ENCODE measurements at regions not wholly inside any gene's neighbourhood (a gene's known extent, or its start where the extent isn't known, plus 50 kb on each side); places are given as distances from the start of the nearest gene placed in this dataset.

GRCh38 chr6:143607974-143608373 lies 69.8 kb upstream of the PHACTR2 start:
- Mint-ChIP-seq H3K27me3 (no peaks in the 10 kb centered on the region), H3K4me1 (peaks cover 0 to 7% (median 5%) of the 10 kb centered on the region in 7 donors), H3K4me3 (no peak overlapping the region), H3K27ac (no peak overlapping the region), H3K36me3 (peaks cover 0 to 5% (median 3%) of the 10 kb centered on the region in 5 donors), H3K9me3 (peaks cover 0 to 5% (median 0%) of the 10 kb centered on the region in 11 donors)
- POLR2A ChIA-PET: no interaction called here
- Histone ChIP-seq H3K4me3 (ENCODE audit: low read length) (no peak overlapping the region), H3K36me3 (ENCODE audit: control insufficient read depth in 2 of 3, insufficient read depth in 3 of 3, low read length in 3 of 3) (no peaks in the 10 kb centered on the region), H3K27ac (ENCODE audit: low read depth, low read length) (no peak overlapping the region), H3K9me3 (ENCODE audit: control insufficient read depth in 2 of 3, low read length in 3 of 3) (no peaks in the 10 kb centered on the region), H3K27me3 (ENCODE audit: control insufficient read depth in 2 of 2, insufficient read depth in 2 of 2, low read length in 2 of 2) (no peaks in the 10 kb centered on the region), H3K4me1 (ENCODE audit: control insufficient read depth in 2 of 2, insufficient read depth in 2 of 2, low read length in 2 of 2) (no peaks in the 10 kb centered on the region)
- CTCF ChIA-PET: no interaction called here
- no peak for ATAC-seq
- no peak for DNase-seq
- intact Hi-C loops (cut with micrococcal nuclease): no loop called here

- no peaks in the 10 kb centered on the region for H3K27me3 Mint-ChIP-seq
- H3K36me3 Mint-ChIP-seq: peaks cover 0 to 5% (median 3%) of the 10 kb centered on the region in 5 donors
- CTCF ChIA-PET: no interaction called here
- H3K4me1 Mint-ChIP-seq: peaks cover 0 to 7% (median 5%) of the 10 kb centered on the region in 7 donors
- H3K4me3 Mint-ChIP-seq: no peak overlapping the region
- no peaks in the 10 kb centered on the region for H3K36me3 ChIP-seq (ENCODE audit: control insufficient read depth in 2 of 3, insufficient read depth in 3 of 3, low read length in 3 of 3)
- no peak overlapping the region for H3K4me3 ChIP-seq (ENCODE audit: low read length)
- H3K4me1 ChIP-seq (ENCODE audit: control insufficient read depth in 2 of 2, insufficient read depth in 2 of 2, low read length in 2 of 2): no peaks in the 10 kb centered on the region
- intact Hi-C loops (cut with micrococcal nuclease): no loop called here
- H3K9me3 Mint-ChIP-seq: peaks cover 0 to 5% (median 0%) of the 10 kb centered on the region in 11 donors
- H3K27ac ChIP-seq (ENCODE audit: low read depth, low read length): no peak overlapping the region
- ATAC-seq (no peak), DNase-seq (no peak)
- no peaks in the 10 kb centered on the region for H3K9me3 ChIP-seq (ENCODE audit: control insufficient read depth in 2 of 3, low read length in 3 of 3)
- no peaks in the 10 kb centered on the region for H3K27me3 ChIP-seq (ENCODE audit: control insufficient read depth in 2 of 2, insufficient read depth in 2 of 2, low read length in 2 of 2)
- POLR2A ChIA-PET: no interaction called here
- H3K27ac Mint-ChIP-seq: no peak overlapping the region
Measured at GRCh38 chr6:143607168-143607567, 70.6 kb upstream of the PHACTR2 start.

DNA sequence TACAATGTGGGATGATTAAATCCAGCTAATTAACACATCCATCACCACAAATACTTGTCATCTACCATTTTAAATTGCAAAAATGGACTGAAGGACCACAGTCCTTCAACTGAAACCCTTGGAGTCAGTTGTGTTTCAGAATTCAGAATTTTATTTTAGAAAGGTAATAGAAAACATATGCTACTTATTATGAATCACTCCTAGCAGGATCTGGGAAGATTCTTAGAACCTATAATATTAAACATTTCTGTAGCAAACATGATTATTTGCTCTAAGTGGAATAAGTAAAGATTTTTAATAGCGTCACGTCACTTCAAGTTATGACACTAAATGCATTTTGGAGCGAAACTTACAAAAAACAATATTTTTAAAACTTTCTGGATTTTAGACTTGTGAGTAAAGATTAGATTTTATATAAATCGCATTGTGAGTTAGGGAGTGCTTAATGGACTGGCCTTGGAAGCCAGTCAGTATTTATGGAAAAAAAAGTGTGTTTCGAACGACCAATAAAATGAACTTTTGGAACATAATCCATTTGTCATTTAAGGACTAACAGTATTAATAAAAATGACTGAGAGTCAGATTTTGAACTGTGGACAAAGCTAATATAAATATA lies 71.8 kb upstream of the PHACTR2 start:
- Histone ChIP-seq H3K9me3 (ENCODE audit: control insufficient read depth in 2 of 3, low read length in 3 of 3) (no peaks in the 10 kb centered on the region), H3K4me1 (ENCODE audit: control insufficient read depth in 2 of 2, insufficient read depth in 2 of 2, low read length in 2 of 2) (no peaks in the 10 kb centered on the region), H3K27me3 (ENCODE audit: control insufficient read depth in 2 of 2, insufficient read depth in 2 of 2, low read length in 2 of 2) (no peaks in the 10 kb centered on the region), H3K27ac (ENCODE audit: low read depth, low read length) (no peak overlapping the region), H3K4me3 (ENCODE audit: low read length) (no peak overlapping the region), H3K36me3 (ENCODE audit: control insufficient read depth in 2 of 3, insufficient read depth in 3 of 3, low read length in 3 of 3) (no peaks in the 10 kb centered on the region)
- ChIA-PET CTCF (no interaction called here), POLR2A (no interaction called here)
- Mint-ChIP-seq H3K9me3 (no peaks in the 10 kb centered on the region), H3K27me3 (no peaks in the 10 kb centered on the region), H3K4me3 (no peak overlapping the region), H3K4me1 (peaks cover 0 to 3% (median 0%) of the 10 kb centered on the region in 7 donors), H3K27ac (no peak overlapping the region), H3K36me3 (no peaks in the 10 kb centered on the region)
- ATAC-seq (no peak), DNase-seq (no peak)
- intact Hi-C loops (cut with micrococcal nuclease): no loop called here

DNA sequence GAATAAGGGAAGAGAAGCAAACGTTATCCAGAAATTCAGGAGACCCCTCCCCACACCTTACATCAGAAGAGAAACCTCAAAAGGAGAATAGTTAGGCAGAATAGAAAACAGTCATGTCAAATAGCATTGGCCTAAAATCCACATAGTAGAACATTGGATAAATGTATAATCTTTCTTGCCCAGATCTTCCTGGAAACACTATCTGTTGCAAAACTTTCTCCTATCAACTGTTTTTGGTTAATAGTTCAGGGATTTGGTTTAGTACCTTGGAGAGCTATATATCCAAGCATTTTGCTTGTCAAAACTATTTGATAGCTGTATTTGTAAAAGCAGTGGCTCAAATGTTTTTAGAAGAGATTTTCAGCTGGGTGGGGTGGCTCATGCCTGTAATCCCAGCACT lies 74.3 kb upstream of the PHACTR2 start:
- Histone ChIP-seq H3K4me3 (ENCODE audit: low read length) (no peak overlapping the region), H3K27ac (ENCODE audit: low read depth, low read length) (no peak overlapping the region), H3K9me3 (ENCODE audit: control insufficient read depth in 2 of 3, low read length in 3 of 3) (no peaks in the 10 kb centered on the region), H3K36me3 (ENCODE audit: control insufficient read depth in 2 of 3, insufficient read depth in 3 of 3, low read length in 3 of 3) (no peaks in the 10 kb centered on the region), H3K27me3 (ENCODE audit: control insufficient read depth in 2 of 2, insufficient read depth in 2 of 2, low read length in 2 of 2) (no peaks in the 10 kb centered on the region), H3K4me1 (ENCODE audit: control insufficient read depth in 2 of 2, insufficient read depth in 2 of 2, low read length in 2 of 2) (peaks cover 0 to 5% of the 10 kb centered on the region in 2 donors)
- peaks cover 0 to 7% (median 0%) of the 10 kb centered on the region in 5 donors for H3K36me3 Mint-ChIP-seq
- peaks cover 4 to 8% (median 5%) of the 10 kb centered on the region in 7 donors for H3K4me1 Mint-ChIP-seq
- no peak overlapping the region for H3K27ac Mint-ChIP-seq
- POLR2A ChIA-PET: no interaction called here
- intact Hi-C loops (cut with micrococcal nuclease): no loop called here
- no peaks in the 10 kb centered on the region for H3K27me3 Mint-ChIP-seq
- no peak for ATAC-seq
- H3K4me3 Mint-ChIP-seq: no peak overlapping the region
- CTCF ChIA-PET: no interaction called here
- no peaks in the 10 kb centered on the region for H3K9me3 Mint-ChIP-seq
- no peak for DNase-seq

- H3K4me1 ChIP-seq (ENCODE audit: control insufficient read depth in 2 of 2, insufficient read depth in 2 of 2, low read length in 2 of 2): peaks cover 0 to 6% of the 10 kb centered on the region in 2 donors
- H3K36me3 ChIP-seq (ENCODE audit: control insufficient read depth in 2 of 3, insufficient read depth in 3 of 3, low read length in 3 of 3): no peaks in the 10 kb centered on the region
- no peaks in the 10 kb centered on the region for H3K27me3 ChIP-seq (ENCODE audit: control insufficient read depth in 2 of 2, insufficient read depth in 2 of 2, low read length in 2 of 2)
- H3K27ac ChIP-seq (ENCODE audit: low read depth, low read length): no peak overlapping the region
- H3K4me3 ChIP-seq (ENCODE audit: low read length): no peak overlapping the region
- ATAC-seq (no peak), DNase-seq (no peak)
- CTCF ChIA-PET: interaction anchor here (1.3 kb wide), 1 partner anchor 40 kb away, joined by 3 read pairs; no protein-coding TSS in a partner anchor
- Mint-ChIP-seq H3K9me3 (peaks cover 0 to 8% (median 2%) of the 10 kb centered on the region in 11 donors), H3K27ac (no peak overlapping the region), H3K36me3 (peaks cover 0 to 13% (median 4%) of the 10 kb centered on the region in 5 donors), H3K4me3 (no peak overlapping the region), H3K4me1 (peaks cover 15 to 21% (median 16%) of the 10 kb centered on the region in 7 donors), H3K27me3 (no peaks in the 10 kb centered on the region)
- H3K9me3 ChIP-seq (ENCODE audit: control insufficient read depth in 2 of 3, low read length in 3 of 3): no peaks in the 10 kb centered on the region
- POLR2A ChIA-PET: no interaction called here
- intact Hi-C loops (cut with micrococcal nuclease): no loop called here
Measured at GRCh38 chr6:143601504-143601903, 76.3 kb upstream of the PHACTR2 start.

- H3K36me3 Mint-ChIP-seq: peaks cover 0 to 13% (median 4%) of the 10 kb centered on the region in 5 donors
- ChIA-PET POLR2A (no interaction called here), CTCF (no interaction called here)
- no peak overlapping the region for H3K4me3 Mint-ChIP-seq
- H3K27ac ChIP-seq (ENCODE audit: low read depth, low read length): no peak overlapping the region
- peaks cover 0 to 6% of the 10 kb centered on the region in 2 donors for H3K4me1 ChIP-seq (ENCODE audit: control insufficient read depth in 2 of 2, insufficient read depth in 2 of 2, low read length in 2 of 2)
- H3K9me3 ChIP-seq (ENCODE audit: control insufficient read depth in 2 of 3, low read length in 3 of 3): no peaks in the 10 kb centered on the region
- H3K9me3 Mint-ChIP-seq: peaks cover 0 to 8% (median 2%) of the 10 kb centered on the region in 11 donors
- H3K36me3 ChIP-seq (ENCODE audit: control insufficient read depth in 2 of 3, insufficient read depth in 3 of 3, low read length in 3 of 3): no peaks in the 10 kb centered on the region
- H3K4me3 ChIP-seq (ENCODE audit: low read length): no peak overlapping the region
- H3K27me3 ChIP-seq (ENCODE audit: control insufficient read depth in 2 of 2, insufficient read depth in 2 of 2, low read length in 2 of 2): no peaks in the 10 kb centered on the region
- ATAC-seq (no peak), DNase-seq (no peak)
- H3K27me3 Mint-ChIP-seq: no peaks in the 10 kb centered on the region
- H3K4me1 Mint-ChIP-seq: peaks cover 15 to 21% (median 16%) of the 10 kb centered on the region in 7 donors
- no peak overlapping the region for H3K27ac Mint-ChIP-seq
- intact Hi-C loops (cut with micrococcal nuclease): no loop called here
Measured at GRCh38 chr6:143600821-143601220, 76.9 kb upstream of the PHACTR2 start.

DNA sequence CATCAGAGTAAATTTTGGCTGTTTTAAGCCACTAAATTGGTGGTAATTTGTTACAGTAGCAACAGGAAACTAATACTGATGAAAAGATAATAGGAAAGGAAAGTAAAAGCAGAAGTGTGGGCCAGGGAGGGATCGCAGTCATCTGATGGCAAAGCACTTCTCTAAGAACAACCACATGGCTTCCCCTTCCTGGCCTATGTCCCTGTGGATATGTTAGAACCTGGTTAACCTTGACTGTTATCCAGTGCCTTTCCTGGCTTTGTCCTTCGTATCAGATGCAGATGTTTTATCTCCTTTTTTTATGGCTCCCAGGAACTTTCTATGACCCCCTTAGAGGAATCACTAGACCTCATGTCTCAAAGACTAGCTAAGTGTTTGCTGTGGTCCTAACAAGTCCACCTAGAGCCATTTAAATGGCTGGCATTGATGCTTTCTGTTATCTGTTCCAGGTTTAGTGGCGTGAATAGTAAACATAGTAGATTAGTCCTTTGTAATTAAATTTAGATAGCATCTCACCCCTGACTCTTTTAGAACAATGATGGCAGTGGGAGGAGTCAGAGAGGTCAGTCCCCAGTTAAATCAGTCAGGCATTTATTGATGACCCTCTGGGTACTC lies 79.2 kb upstream of the PHACTR2 start:
- DNase-seq (peak in 1 of 9 donors; percentile 3), ATAC-seq (peak; percentile 72)
- Mint-ChIP-seq H3K27ac (peak overlapping the region in 1 of 9 donors; percentile 70), H3K9me3 (peaks cover 0 to 8% (median 2%) of the 10 kb centered on the region in 11 donors), H3K27me3 (no peaks in the 10 kb centered on the region), H3K36me3 (peaks cover 0 to 13% (median 4%) of the 10 kb centered on the region in 5 donors), H3K4me1 (peaks cover 13 to 24% (median 16%) of the 10 kb centered on the region in 7 donors), H3K4me3 (peak overlapping the region in 4 of 10 donors; percentile 16 to 36 (median 27))
- ChIA-PET CTCF (no interaction called here), POLR2A (no interaction called here)
- intact Hi-C loops (cut with micrococcal nuclease): loop anchor here in 1 of 2 donors (1.0 to 2.0 kb wide), 2 partner anchors 244 to 497 kb away; partner anchors contain the start of genes LTV1 and SF3B5
- Histone ChIP-seq H3K4me3 (ENCODE audit: low read length) (no peak overlapping the region), H3K9me3 (ENCODE audit: control insufficient read depth in 2 of 3, low read length in 3 of 3) (no peaks in the 10 kb centered on the region), H3K27ac (ENCODE audit: low read depth, low read length) (no peak overlapping the region), H3K36me3 (ENCODE audit: control insufficient read depth in 2 of 3, insufficient read depth in 3 of 3, low read length in 3 of 3) (no peaks in the 10 kb centered on the region), H3K27me3 (ENCODE audit: control insufficient read depth in 2 of 2, insufficient read depth in 2 of 2, low read length in 2 of 2) (no peaks in the 10 kb centered on the region), H3K4me1 (ENCODE audit: control insufficient read depth in 2 of 2, insufficient read depth in 2 of 2, low read length in 2 of 2) (peaks cover 0 to 6% of the 10 kb centered on the region in 2 donors)
